Ishikawa (cell line): ENCODE measurements at regions not wholly inside any gene's neighbourhood (a gene's known extent, or its start where the extent isn't known, plus 50 kb on each side); places are given as distances from the start of the nearest gene placed in this dataset.

Experiments used
- CEBPB ChIP-seq: IDR thresholded peaks from 2 replicates; pipeline ENCODE4 v1.6.1; 2012
- CREB1 ChIP-seq: IDR thresholded peaks from 2 replicates; pipeline ENCODE4 v1.6.1; 2012; ENCODE audit warnings: low read depth
- EGR1 ChIP-seq: IDR thresholded peaks from 2 replicates; pipeline ENCODE4 v1.6.1; 2012
- EP300 ChIP-seq: IDR thresholded peaks from 2 replicates; pipeline ENCODE4 v1.6.1; 2012; ENCODE audit warnings: borderline replicate concordance
- FOXM1 ChIP-seq: IDR thresholded peaks from 2 replicates; pipeline ENCODE4 v1.6.1; 2012; ENCODE audit warnings: low read depth, borderline replicate concordance
- NFIC ChIP-seq: IDR thresholded peaks from 2 replicates; pipeline ENCODE4 v1.6.1; 2012
- RAD21 ChIP-seq: IDR thresholded peaks from 2 replicates; pipeline ENCODE4 v1.6.1; 2012; ENCODE audit warnings: low read depth
- TAF1 ChIP-seq: IDR thresholded peaks from 2 replicates; pipeline ENCODE4 v1.6.1; 2012; ENCODE audit warnings: low read depth, mild to moderate bottlenecking
- TCF12 ChIP-seq: IDR thresholded peaks from 2 replicates; pipeline ENCODE4 v1.6.1; 2012; ENCODE audit warnings: low read depth
- TEAD4 ChIP-seq: IDR thresholded peaks from 2 replicates; pipeline ENCODE4 v1.6.1; 2012
- YY1 ChIP-seq: IDR thresholded peaks from 2 replicates; pipeline ENCODE4 v1.6.1; 2012; ENCODE audit warnings: low read depth
- ZBTB7A ChIP-seq: IDR thresholded peaks from 2 replicates; pipeline ENCODE4 v1.6.1; 2012; ENCODE audit warnings: low read depth
- TF ChIP-seq, protein P1 (sequence below): IDR thresholded peaks from 2 replicates; pipeline ENCODE4 v1.6.1; 2012
- TF ChIP-seq, protein P2 (sequence below): IDR thresholded peaks from 2 replicates; pipeline ENCODE4 v1.6.1; 2012
- TF ChIP-seq, protein P3 (sequence below): IDR thresholded peaks from 2 replicates; pipeline ENCODE4 v1.6.1; 2012; ENCODE audit warnings: low read depth, mild to moderate bottlenecking

DNA sequence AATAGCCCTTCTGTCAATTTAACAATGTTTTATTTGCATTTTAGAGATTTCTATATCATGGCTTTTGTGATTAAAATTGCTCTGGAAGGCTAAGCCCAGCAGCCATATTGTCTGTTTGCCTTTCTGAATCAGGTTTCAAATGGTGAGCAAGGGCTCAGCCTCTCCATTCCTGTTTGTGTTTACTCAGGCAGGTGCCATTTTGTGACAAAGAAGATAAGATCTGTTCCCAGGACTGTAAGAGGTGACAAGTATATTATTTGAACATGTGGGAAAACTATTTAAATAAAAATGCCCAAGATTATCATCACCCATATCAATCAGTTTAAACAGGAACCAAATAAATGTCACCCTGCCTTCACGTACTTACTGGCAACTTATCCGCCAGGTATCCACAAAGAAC, 641.3 kb upstream of the KLF4 start:
- no peak for TF ChIP-seq CEBPB
- TF ChIP-seq FOXM1, result no peak
- no peak for TF ChIP-seq TCF12

DNA sequence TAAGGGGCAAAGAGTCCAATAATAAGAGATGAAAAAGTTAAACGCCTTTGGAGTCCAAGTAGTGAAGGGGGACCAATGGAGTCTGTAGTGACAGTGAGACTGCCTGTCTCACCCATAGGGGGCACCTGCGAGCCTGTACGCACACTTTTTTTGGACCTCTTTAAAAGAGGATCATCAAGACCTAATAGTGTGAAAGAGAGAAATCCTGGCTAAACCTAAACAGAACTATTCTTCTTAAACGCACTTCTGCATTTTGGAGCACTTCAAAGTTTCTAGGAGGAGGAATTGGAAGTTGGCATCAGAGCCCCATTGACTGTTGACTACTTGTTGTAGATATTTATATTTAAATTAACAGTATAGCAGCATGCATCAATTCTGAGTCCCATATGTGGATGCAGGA, 636.1 kb upstream of the KLF4 start:
- peak; percentile 28; the same call in 1 of the 2 replicates for TF ChIP-seq RAD21
- TF ChIP-seq, protein P1, sequence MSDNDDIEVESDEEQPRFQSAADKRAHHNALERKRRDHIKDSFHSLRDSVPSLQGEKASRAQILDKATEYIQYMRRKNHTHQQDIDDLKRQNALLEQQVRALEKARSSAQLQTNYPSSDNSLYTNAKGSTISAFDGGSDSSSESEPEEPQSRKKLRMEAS, result no peak
- TF ChIP-seq, protein P2, sequence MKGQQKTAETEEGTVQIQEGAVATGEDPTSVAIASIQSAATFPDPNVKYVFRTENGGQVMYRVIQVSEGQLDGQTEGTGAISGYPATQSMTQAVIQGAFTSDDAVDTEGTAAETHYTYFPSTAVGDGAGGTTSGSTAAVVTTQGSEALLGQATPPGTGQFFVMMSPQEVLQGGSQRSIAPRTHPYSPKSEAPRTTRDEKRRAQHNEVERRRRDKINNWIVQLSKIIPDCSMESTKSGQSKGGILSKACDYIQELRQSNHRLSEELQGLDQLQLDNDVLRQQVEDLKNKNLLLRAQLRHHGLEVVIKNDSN, result no peak

DNA sequence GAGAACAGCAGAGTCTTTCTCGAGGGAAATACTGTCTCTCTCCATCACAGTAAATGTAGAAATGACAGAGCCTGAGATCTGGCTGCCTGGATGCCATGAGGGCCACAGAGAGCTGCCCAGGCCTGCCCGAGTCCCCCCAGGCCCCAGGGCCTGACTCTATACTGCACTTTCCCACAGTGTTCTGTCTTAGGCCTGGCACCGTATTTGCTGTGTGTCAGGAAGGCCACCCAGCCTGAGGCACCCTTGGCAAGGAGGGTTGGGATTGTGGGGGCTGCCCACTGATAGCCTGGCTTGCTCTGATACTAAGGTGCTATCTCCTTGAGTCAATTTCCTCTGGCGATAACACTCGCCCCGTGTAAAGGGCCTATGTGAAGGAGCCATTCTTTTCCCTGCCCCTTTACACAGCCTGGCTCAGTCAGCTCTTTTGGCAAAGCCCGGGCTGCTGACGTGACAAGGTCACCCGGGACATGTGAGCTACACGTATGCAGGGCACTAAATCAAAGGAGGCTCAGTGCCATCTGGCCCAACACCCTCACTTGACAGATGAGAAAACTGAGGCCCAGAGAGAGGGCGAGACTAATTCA, 630.1 kb upstream of the KLF4 start:
- TF ChIP-seq NFIC, result no peak
- TF ChIP-seq, protein P1, result no peak

DNA sequence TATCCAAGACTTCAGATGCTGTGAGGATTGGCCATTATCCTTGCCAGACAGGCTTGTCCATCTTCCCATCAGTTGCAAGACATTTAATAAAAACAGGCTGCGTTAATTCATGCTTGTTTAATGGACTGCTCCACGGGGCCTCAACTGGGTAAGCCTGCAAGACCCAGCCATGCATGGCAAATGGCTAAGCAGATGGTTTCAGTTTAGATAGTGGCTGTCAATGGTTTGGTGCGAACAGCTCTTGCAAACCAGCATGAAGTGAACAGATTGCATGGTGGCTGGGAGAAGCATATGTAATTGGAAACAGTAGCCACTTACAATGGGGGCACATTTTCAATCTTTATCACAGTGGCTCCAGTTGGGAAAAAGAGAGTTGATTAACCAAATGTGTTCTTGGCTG, 628.2 kb upstream of the KLF4 start:
- TF ChIP-seq, protein P1, result no peak
- TF ChIP-seq RAD21 (no peak), EGR1 (no peak), ZBTB7A (no peak), YY1 (no peak), FOXM1 (no peak), TAF1 (no peak), TEAD4 (no peak), CEBPB (no peak), CREB1 (no peak), EP300 (no peak), NFIC (no peak), TCF12 (no peak)
- TF ChIP-seq, protein P2, result no peak
- TF ChIP-seq, protein P3, sequence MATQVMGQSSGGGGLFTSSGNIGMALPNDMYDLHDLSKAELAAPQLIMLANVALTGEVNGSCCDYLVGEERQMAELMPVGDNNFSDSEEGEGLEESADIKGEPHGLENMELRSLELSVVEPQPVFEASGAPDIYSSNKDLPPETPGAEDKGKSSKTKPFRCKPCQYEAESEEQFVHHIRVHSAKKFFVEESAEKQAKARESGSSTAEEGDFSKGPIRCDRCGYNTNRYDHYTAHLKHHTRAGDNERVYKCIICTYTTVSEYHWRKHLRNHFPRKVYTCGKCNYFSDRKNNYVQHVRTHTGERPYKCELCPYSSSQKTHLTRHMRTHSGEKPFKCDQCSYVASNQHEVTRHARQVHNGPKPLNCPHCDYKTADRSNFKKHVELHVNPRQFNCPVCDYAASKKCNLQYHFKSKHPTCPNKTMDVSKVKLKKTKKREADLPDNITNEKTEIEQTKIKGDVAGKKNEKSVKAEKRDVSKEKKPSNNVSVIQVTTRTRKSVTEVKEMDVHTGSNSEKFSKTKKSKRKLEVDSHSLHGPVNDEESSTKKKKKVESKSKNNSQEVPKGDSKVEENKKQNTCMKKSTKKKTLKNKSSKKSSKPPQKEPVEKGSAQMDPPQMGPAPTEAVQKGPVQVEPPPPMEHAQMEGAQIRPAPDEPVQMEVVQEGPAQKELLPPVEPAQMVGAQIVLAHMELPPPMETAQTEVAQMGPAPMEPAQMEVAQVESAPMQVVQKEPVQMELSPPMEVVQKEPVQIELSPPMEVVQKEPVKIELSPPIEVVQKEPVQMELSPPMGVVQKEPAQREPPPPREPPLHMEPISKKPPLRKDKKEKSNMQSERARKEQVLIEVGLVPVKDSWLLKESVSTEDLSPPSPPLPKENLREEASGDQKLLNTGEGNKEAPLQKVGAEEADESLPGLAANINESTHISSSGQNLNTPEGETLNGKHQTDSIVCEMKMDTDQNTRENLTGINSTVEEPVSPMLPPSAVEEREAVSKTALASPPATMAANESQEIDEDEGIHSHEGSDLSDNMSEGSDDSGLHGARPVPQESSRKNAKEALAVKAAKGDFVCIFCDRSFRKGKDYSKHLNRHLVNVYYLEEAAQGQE, result no peak

DNA sequence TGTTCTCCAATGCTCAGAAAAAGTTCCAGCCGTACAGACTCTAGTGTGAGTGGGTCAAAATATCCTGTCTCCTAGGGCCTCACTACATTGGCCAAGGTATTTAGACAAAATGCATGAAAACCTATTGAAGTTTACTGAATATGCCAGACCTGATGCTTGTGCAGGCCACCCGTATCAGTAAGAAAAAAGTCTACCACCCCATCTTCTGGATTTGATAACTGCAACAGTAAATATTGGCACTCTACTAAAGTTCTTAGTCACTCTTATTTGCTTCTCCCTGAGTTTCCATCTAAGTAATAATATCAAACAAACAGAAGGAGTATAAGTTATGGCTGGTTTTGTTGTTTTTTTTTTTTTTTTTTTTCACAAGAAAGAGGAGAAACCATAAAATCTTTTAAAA, 627.7 kb upstream of the KLF4 start:
- TF ChIP-seq, protein P2, result no peak
- TF ChIP-seq EP300 (no peak), RAD21 (no peak), YY1 (no peak), TAF1 (no peak), TEAD4 (no peak), CEBPB (no peak), ZBTB7A (no peak), FOXM1 (no peak), TCF12 (no peak), EGR1 (no peak), NFIC (no peak), CREB1 (no peak)
- TF ChIP-seq, protein P1, result no peak
- TF ChIP-seq, protein P3, result no peak

DNA sequence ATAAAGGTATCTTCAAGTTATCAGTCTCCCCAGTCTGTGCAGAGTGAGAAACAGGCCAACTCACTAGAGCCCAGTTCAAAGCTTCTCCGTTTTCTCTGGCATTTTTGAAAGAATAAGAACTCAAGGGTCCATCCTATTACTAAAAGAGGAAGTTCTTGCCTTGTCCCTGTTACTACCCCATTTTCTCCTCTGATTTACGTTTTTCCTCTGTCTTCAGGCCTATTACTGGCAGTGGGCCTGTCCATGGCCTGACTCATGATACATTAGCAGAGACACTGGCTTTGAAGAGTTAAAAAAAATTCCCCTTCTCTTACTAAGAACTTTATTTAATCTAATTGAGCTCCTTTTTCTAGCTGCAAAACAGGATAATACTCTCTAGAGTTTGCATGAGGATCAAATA, 624.0 kb upstream of the KLF4 start:
- TF ChIP-seq CREB1, result no peak
- TF ChIP-seq, protein P1, result no peak
- TF ChIP-seq, protein P2, result no peak
